ENCODE measurements at regions not wholly inside any gene's neighbourhood (a gene's known extent, or its start where the extent isn't known, plus 50 kb on each side); places are given as distances from the start of the nearest gene placed in this dataset.

GRCh38 chr10:81108516-81109199 is 571.0 kb downstream of the SH2D4B start:
- no peak overlapping the region for H3K4me3 ChIP-seq (ENCODE audit: low read depth, poor library complexity, severe bottlenecking)
- intact Hi-C loops (cut with DNase I; ENCODE audit: low total_unique reads) = no loop called here
- TF ChIP-seq CTCF (IDR thresholded peaks at IDR 0.05) (no peak), POLR2A (IDR thresholded peaks at IDR 0.05) (no peak)
- WGBS, 2 donors = 74 to 79% methylated on average over 3 of the region's 3 CpGs
- DNase-seq (ENCODE audit: low spot score in 2 of 2) = no peak

- no peak for TF ChIP-seq POLR2A (IDR thresholded peaks at IDR 0.05)
- no peak overlapping the region for H3K4me3 ChIP-seq (ENCODE audit: low read depth, poor library complexity, severe bottlenecking)
- 82 to 90% methylated on average over 6 of the region's 6 CpGs for WGBS, 2 donors
- intact Hi-C loops (cut with DNase I; ENCODE audit: low total_unique reads) = no loop called here
- DNase-seq (ENCODE audit: low spot score in 2 of 2) = no peak
Observed at GRCh38 chr10:81109200-81109752, 571.6 kb downstream of the SH2D4B start.

GRCh38 chr10:81116201-81116600 is 578.5 kb downstream of the SH2D4B start:
- no peak for TF ChIP-seq POLR2A (IDR thresholded peaks at IDR 0.05)
- TF ChIP-seq CTCF (IDR thresholded peaks at IDR 0.05) = no peak
- no peak for DNase-seq (ENCODE audit: low spot score in 2 of 2)
- no peak overlapping the region for H3K4me3 ChIP-seq (ENCODE audit: low read depth, poor library complexity, severe bottlenecking)
- intact Hi-C loops (cut with DNase I; ENCODE audit: low total_unique reads) = no loop called here
- WGBS, 2 donors = 49 to 54% methylated on average over 4 of the region's 4 CpGs

- no peak overlapping the region for H3K4me3 ChIP-seq (ENCODE audit: low read depth, poor library complexity, severe bottlenecking)
- no peak for DNase-seq (ENCODE audit: low spot score in 2 of 2)
- intact Hi-C loops (cut with DNase I; ENCODE audit: low total_unique reads) = no loop called here
- TF ChIP-seq CTCF (IDR thresholded peaks at IDR 0.05) (no peak), POLR2A (IDR thresholded peaks at IDR 0.05) (no peak)
Observed at GRCh38 chr10:81116990-81117389, 579.3 kb downstream of the SH2D4B start.

- TF ChIP-seq CTCF (IDR thresholded peaks at IDR 0.05) (no peak), POLR2A (IDR thresholded peaks at IDR 0.05) (no peak)
- no peak for DNase-seq (ENCODE audit: low spot score in 2 of 2)
- H3K4me3 ChIP-seq (ENCODE audit: low read depth, poor library complexity, severe bottlenecking) = no peak overlapping the region
- intact Hi-C loops (cut with DNase I; ENCODE audit: low total_unique reads) = no loop called here
- WGBS, 2 donors = 26 to 34% methylated on average over 3 of the region's 3 CpGs
Observed at GRCh38 chr10:81127931-81128330, 590.2 kb downstream of the SH2D4B start.

- TF ChIP-seq CTCF (IDR thresholded peaks at IDR 0.05) = no peak
- TF ChIP-seq POLR2A (IDR thresholded peaks at IDR 0.05) = no peak
- no peak overlapping the region for H3K4me3 ChIP-seq (ENCODE audit: low read depth, poor library complexity, severe bottlenecking)
- WGBS, 2 donors = 59 to 84% methylated on average over 2 of the region's 2 CpGs
- DNase-seq (ENCODE audit: low spot score in 2 of 2) = no peak
- intact Hi-C loops (cut with DNase I; ENCODE audit: low total_unique reads) = no loop called here
Observed at GRCh38 chr10:81130014-81130413, 592.3 kb downstream of the SH2D4B start.

All from lower leg skin (tissue), 4 donors.